Vagina (tissue), 2 donors: ENCODE measurements at regions not wholly inside any gene's neighbourhood (a gene's known extent, or its start where the extent isn't known, plus 50 kb on each side); places are given as distances from the start of the nearest gene placed in this dataset.

Experiments used
- DNase-seq, 2 donors: peaks; one replicate each; pipeline ENCODE4 v3.0.0-alpha.2; 2017; ENCODE audit errors: extremely low spot score in 2 of 2
- H3K27ac ChIP-seq: fragments of 200-600 bp; sonication (generic); one replicate; pipeline ENCODE4 v1.5.1; 2019
- H3K27me3 ChIP-seq: fragments of 200-600 bp; sonication (generic); one replicate; pipeline ENCODE4 v1.5.1; 2019
- H3K36me3 ChIP-seq, 2 donors: fragments of 200-600 bp; sonication (generic); one replicate each; pipeline ENCODE4 v1.5.1; 2017 to 2019
- H3K4me1 ChIP-seq: fragments of 200-600 bp; sonication (generic); one replicate; pipeline ENCODE4 v1.5.1; 2019
- H3K4me3 ChIP-seq, 2 donors: fragments of 200-600 bp; sonication (generic); 1 replicate in 1 of 2; 2 replicates in 1 of 2; pipeline ENCODE4 v1.5.1; 2016 to 2019
- H3K9me3 ChIP-seq: fragments of 200-600 bp; sonication (generic); one replicate; pipeline ENCODE4 v1.5.1; 2019
- POLR2A ChIP-seq, 2 donors: fragments of 450-650 bp; IDR thresholded peaks; one replicate each; pipeline ENCODE4 v1.6.1; 2017; ENCODE audit warnings: antibody characterized with exemption in 2 of 2, mild to moderate bottlenecking in 2 of 2, moderate library complexity in 2 of 2
- POLR2AphosphoS5 ChIP-seq, 2 donors: sonication (generic); formaldehyde crosslinking; IDR thresholded peaks; one replicate each; pipeline ENCODE4 v1.9.0; 2017; ENCODE audit warnings: antibody characterized with exemption in 2 of 2, mild to moderate bottlenecking in 2 of 2, low read depth in 1 of 2; ENCODE audit not compliant: insufficient read depth in 1 of 2
- intact Hi-C: fragments of 100-400 bp; cut with DNase I; formaldehyde crosslinking; loops from one replicate; pipeline ENCODE4 v1.15.1; 2023
- TF ChIP-seq, protein P1 (sequence below), 3 experiments: fragments of 450-650 bp in 2 of 3; fragments of 200-600 bp in 1 of 3; sonication (generic) in 1 of 3; IDR thresholded peaks; one replicate each; pipeline ENCODE4 v1.5.1; 2017 to 2019; ENCODE audit warnings: antibody characterized with exemption in 3 of 3, mild to moderate bottlenecking in 2 of 3, moderate library complexity in 2 of 3

- TF ChIP-seq, protein P1, sequence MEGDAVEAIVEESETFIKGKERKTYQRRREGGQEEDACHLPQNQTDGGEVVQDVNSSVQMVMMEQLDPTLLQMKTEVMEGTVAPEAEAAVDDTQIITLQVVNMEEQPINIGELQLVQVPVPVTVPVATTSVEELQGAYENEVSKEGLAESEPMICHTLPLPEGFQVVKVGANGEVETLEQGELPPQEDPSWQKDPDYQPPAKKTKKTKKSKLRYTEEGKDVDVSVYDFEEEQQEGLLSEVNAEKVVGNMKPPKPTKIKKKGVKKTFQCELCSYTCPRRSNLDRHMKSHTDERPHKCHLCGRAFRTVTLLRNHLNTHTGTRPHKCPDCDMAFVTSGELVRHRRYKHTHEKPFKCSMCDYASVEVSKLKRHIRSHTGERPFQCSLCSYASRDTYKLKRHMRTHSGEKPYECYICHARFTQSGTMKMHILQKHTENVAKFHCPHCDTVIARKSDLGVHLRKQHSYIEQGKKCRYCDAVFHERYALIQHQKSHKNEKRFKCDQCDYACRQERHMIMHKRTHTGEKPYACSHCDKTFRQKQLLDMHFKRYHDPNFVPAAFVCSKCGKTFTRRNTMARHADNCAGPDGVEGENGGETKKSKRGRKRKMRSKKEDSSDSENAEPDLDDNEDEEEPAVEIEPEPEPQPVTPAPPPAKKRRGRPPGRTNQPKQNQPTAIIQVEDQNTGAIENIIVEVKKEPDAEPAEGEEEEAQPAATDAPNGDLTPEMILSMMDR (IDR thresholded peaks at IDR 0.05), result no peak
- TF ChIP-seq POLR2AphosphoS5 (IDR thresholded peaks at IDR 0.05; ENCODE audit: insufficient read depth in 1 of 2, low read depth in 1 of 2) (no peak), POLR2A (IDR thresholded peaks at IDR 0.05) (no peak)
- no peak for DNase-seq
- intact Hi-C loops, result no loop called here
- Histone ChIP-seq H3K4me1 (no peaks in the 10 kb centered on the region), H3K27ac (no peak overlapping the region), H3K9me3 (no peaks in the 10 kb centered on the region), H3K4me3 (no peak overlapping the region), H3K36me3 (no peaks in the 10 kb centered on the region), H3K27me3 (no peaks in the 10 kb centered on the region)
These were observed 154.8 kb upstream of the ROBO1 start for GRCh38 chr3:79922633-79923032.

DNA sequence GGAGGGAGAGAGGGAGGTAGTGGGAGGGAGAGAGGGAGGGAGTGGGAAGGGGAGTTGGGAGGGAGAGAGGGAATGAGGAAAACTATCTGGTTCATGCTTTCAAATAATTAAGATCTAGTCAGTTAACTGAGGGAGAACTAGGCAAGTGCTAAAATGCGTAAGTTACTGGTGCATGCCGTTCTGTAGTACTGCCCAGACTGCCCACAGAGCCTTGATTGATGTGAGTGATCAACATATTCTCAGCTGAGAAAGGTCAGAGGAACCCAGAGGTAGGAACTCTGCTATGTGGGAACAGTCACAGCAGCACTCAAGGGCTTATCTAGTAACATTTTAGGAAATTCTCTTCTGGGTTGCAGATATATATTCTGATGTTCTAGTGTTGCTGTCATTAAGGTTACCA, 149.8 kb upstream of the ROBO1 start:
- Histone ChIP-seq H3K36me3 (no peaks in the 10 kb centered on the region), H3K4me1 (no peaks in the 10 kb centered on the region), H3K9me3 (no peaks in the 10 kb centered on the region), H3K27me3 (no peaks in the 10 kb centered on the region), H3K27ac (no peak overlapping the region), H3K4me3 (no peak overlapping the region)
- intact Hi-C loops, result no loop called here
- TF ChIP-seq POLR2A (IDR thresholded peaks at IDR 0.05) (no peak), POLR2AphosphoS5 (IDR thresholded peaks at IDR 0.05; ENCODE audit: insufficient read depth in 1 of 2, low read depth in 1 of 2) (no peak)
- TF ChIP-seq, protein P1 (IDR thresholded peaks at IDR 0.05), result no peak
- no peak for DNase-seq

- Histone ChIP-seq H3K9me3 (no peaks in the 10 kb centered on the region), H3K27ac (no peak overlapping the region), H3K4me3 (no peak overlapping the region), H3K36me3 (no peaks in the 10 kb centered on the region), H3K4me1 (no peaks in the 10 kb centered on the region), H3K27me3 (no peaks in the 10 kb centered on the region)
- intact Hi-C loops, result no loop called here
- TF ChIP-seq, protein P1 (IDR thresholded peaks at IDR 0.05), result no peak
- no peak for TF ChIP-seq POLR2A (IDR thresholded peaks at IDR 0.05)
- no peak for TF ChIP-seq POLR2AphosphoS5 (IDR thresholded peaks at IDR 0.05; ENCODE audit: insufficient read depth in 1 of 2, low read depth in 1 of 2)
- no peak for DNase-seq
These were observed 142.5 kb upstream of the ROBO1 start for GRCh38 chr3:79910337-79910736.

DNA sequence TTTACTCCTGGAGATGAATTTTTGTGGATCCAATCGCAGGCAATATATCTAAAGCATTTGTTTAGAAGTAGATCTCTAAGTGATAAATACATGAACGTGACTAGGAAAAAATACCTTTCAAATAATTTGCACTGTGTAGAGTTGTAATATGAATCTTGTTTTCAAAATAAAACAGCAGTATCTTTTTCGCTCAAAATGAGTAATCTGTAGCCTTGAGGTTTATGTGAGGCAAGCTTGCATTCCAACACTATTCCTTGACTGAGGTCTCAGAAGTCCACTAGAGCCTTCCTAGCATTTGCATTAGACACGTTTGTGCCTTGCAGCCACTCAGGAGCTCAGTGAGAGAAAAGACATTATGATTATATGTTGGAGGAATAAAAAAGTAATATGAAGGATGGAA, 138.3 kb upstream of the ROBO1 start:
- Histone ChIP-seq H3K36me3 (no peaks in the 10 kb centered on the region), H3K27me3 (no peaks in the 10 kb centered on the region), H3K9me3 (no peaks in the 10 kb centered on the region), H3K27ac (no peak overlapping the region), H3K4me3 (no peak overlapping the region), H3K4me1 (no peaks in the 10 kb centered on the region)
- no peak for DNase-seq
- no peak for TF ChIP-seq POLR2A (IDR thresholded peaks at IDR 0.05)
- TF ChIP-seq, protein P1 (IDR thresholded peaks at IDR 0.05), result no peak
- intact Hi-C loops, result no loop called here

DNA sequence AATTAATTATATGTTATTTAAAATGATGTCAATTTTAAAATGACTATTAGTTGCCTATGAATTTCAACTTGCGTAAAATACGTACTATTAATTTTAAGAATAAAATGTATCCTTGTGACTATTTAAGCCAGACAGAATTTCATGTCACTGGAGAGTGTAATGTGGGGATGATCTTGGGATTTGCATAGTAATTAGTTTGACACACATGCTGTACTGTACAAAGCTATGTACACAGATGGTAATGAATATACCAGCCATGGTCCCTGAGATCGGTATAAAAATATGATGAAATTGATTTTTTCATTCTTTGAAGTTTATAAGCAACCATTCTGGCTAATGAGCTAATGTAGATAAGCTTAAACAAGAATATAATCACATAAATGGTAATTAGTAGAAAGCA, 134.4 kb upstream of the ROBO1 start:
- Histone ChIP-seq H3K36me3 (no peaks in the 10 kb centered on the region), H3K4me1 (no peaks in the 10 kb centered on the region), H3K4me3 (no peak overlapping the region), H3K9me3 (no peaks in the 10 kb centered on the region), H3K27ac (no peak overlapping the region), H3K27me3 (no peaks in the 10 kb centered on the region)
- DNase-seq, result no peak
- no peak for TF ChIP-seq POLR2AphosphoS5 (IDR thresholded peaks at IDR 0.05; ENCODE audit: insufficient read depth in 1 of 2, low read depth in 1 of 2)
- TF ChIP-seq, protein P1 (IDR thresholded peaks at IDR 0.05), result no peak
- no peak for TF ChIP-seq POLR2A (IDR thresholded peaks at IDR 0.05)
- intact Hi-C loops, result no loop called here
